H9 (cell line): ENCODE measurements at regions not wholly inside any gene's neighbourhood (a gene's known extent, or its start where the extent isn't known, plus 50 kb on each side); places are given as distances from the start of the nearest gene placed in this dataset.

Experiments
- DNase-seq: peaks from one replicate; pipeline ENCODE4 v3.0.0-alpha.2; 2017
- H2AFZ ChIP-seq: one replicate; pipeline ENCODE4 v1.6.1; 2013; ENCODE audit warnings: mild to moderate bottlenecking, low read length, control low read depth, moderate library complexity
- H2AK5ac ChIP-seq: 2 replicates; pipeline ENCODE4 v1.6.1; 2013; ENCODE audit warnings: low read length, control low read depth, mixed read lengths; ENCODE audit not compliant: insufficient read length
- H2BK120ac ChIP-seq: one replicate; pipeline ENCODE4 v1.6.1; 2013; ENCODE audit warnings: low read depth, mild to moderate bottlenecking, low read length, control low read depth, inconsistent platforms; ENCODE audit not compliant: poor library complexity, severe bottlenecking
- H2BK12ac ChIP-seq: 2 replicates; pipeline ENCODE4 v1.6.1; 2013; ENCODE audit warnings: low read length, control low read depth, mixed read lengths, low read depth; ENCODE audit not compliant: insufficient read length
- H2BK15ac ChIP-seq: 2 replicates; pipeline ENCODE4 v1.6.1; 2013; ENCODE audit warnings: low read depth, low read length, control low read depth
- H2BK20ac ChIP-seq: one replicate; pipeline ENCODE4 v1.6.1; 2013; ENCODE audit warnings: low read depth, mild to moderate bottlenecking, low read length, control low read depth, inconsistent platforms; ENCODE audit not compliant: poor library complexity, severe bottlenecking
- H2BK5ac ChIP-seq: 2 replicates; pipeline ENCODE4 v1.6.1; 2013; ENCODE audit warnings: low read length, control low read depth, mixed read lengths; ENCODE audit not compliant: insufficient read length
- H3K14ac ChIP-seq: 2 replicates; pipeline ENCODE4 v1.6.1; 2013; ENCODE audit warnings: low read length, control low read depth; ENCODE audit not compliant: insufficient read depth
- H3K18ac ChIP-seq: 2 replicates; pipeline ENCODE4 v1.6.1; 2013; ENCODE audit warnings: low read depth, mild to moderate bottlenecking, mixed read lengths, low read length, control low read depth; ENCODE audit not compliant: insufficient read length
- H3K23ac ChIP-seq: 2 replicates; pipeline ENCODE4 v1.6.1; 2013; ENCODE audit warnings: low read length, control low read depth, mixed read lengths, low read depth; ENCODE audit not compliant: insufficient read length
- H3K23me2 ChIP-seq: 2 replicates; pipeline ENCODE4 v1.6.1; 2013; ENCODE audit warnings: low read depth, mild to moderate bottlenecking, mixed read lengths, low read length, control low read depth; ENCODE audit not compliant: insufficient read length, poor library complexity, severe bottlenecking
- H3K27ac ChIP-seq: 2 replicates; pipeline ENCODE4 v1.5.1; 2013; ENCODE audit warnings: low read length, control low read depth, mixed read lengths, low read depth; ENCODE audit not compliant: insufficient read length
- H3K27me3 ChIP-seq: 2 replicates; pipeline ENCODE4 v1.6.1; 2013; ENCODE audit warnings: low read length, control low read depth, inconsistent platforms; ENCODE audit not compliant: insufficient read depth
- H3K4ac ChIP-seq: 2 replicates; pipeline ENCODE4 v1.6.1; 2013; ENCODE audit warnings: low read depth, mild to moderate bottlenecking, control low read depth, inconsistent platforms, low read length, moderate library complexity
- H3K4me1 ChIP-seq: 2 replicates; pipeline ENCODE4 v1.6.1; 2013; ENCODE audit warnings: low read length, control low read depth, inconsistent platforms; ENCODE audit not compliant: insufficient read depth
- H3K4me2 ChIP-seq: 2 replicates; pipeline ENCODE4 v1.6.1; 2013; ENCODE audit warnings: low read length, control low read depth, mixed read lengths; ENCODE audit not compliant: insufficient read length, insufficient read depth
- H3K56ac ChIP-seq: 2 replicates; pipeline ENCODE4 v1.6.1; 2013; ENCODE audit warnings: low read depth, mild to moderate bottlenecking, mixed read lengths, low read length, control low read depth; ENCODE audit not compliant: insufficient read length
- H3K79me1 ChIP-seq: 2 replicates; pipeline ENCODE4 v1.6.1; 2013; ENCODE audit warnings: low read depth, mild to moderate bottlenecking, moderate library complexity, low read length, control low read depth, inconsistent platforms; ENCODE audit not compliant: insufficient read depth, poor library complexity, severe bottlenecking
- H3K79me2 ChIP-seq: 2 replicates; pipeline ENCODE4 v1.6.1; 2013; ENCODE audit warnings: low read length, control low read depth, inconsistent platforms; ENCODE audit not compliant: insufficient read depth
- H3K9ac ChIP-seq: 2 replicates; pipeline ENCODE4 v1.6.1; 2013; ENCODE audit warnings: low read length, control low read depth, mixed read lengths; ENCODE audit not compliant: insufficient read length; ENCODE audit errors: extremely low read depth
- H3K9me3 ChIP-seq: one replicate; pipeline ENCODE4 v1.6.1; 2013; ENCODE audit warnings: low read depth, low read length, inconsistent platforms; ENCODE audit not compliant: control insufficient read depth
- H3T11ph ChIP-seq: one replicate; pipeline ENCODE4 v1.6.1; 2013; ENCODE audit warnings: mild to moderate bottlenecking, low read length, control low read depth, inconsistent platforms
- H4K20me1 ChIP-seq: one replicate; pipeline ENCODE4 v1.6.1; 2013; ENCODE audit not compliant: control insufficient read depth, insufficient read length, insufficient read depth
- H4K5ac ChIP-seq: 2 replicates; pipeline ENCODE4 v1.6.1; 2013; ENCODE audit warnings: low read depth, mild to moderate bottlenecking, mixed read lengths, low read length, control low read depth; ENCODE audit not compliant: insufficient read length
- H4K8ac ChIP-seq: replicated peaks from 2 replicates; pipeline ENCODE4 v1.6.1; 2013; ENCODE audit warnings: low read length, control low read depth, mixed read lengths, low read depth; ENCODE audit not compliant: insufficient read length
- H4K91ac ChIP-seq: 2 replicates; pipeline ENCODE4 v1.6.1; 2013; ENCODE audit warnings: low read depth, mild to moderate bottlenecking, moderate library complexity, mixed read lengths, low read length, control low read depth; ENCODE audit not compliant: insufficient read length
- H3K27ac Mint-ChIP-seq, 3 experiments: 2 replicates in 2 of 3; 3 replicates in 1 of 3; pipeline ENCODE4 v1.8.0; 2020 to 2021; ENCODE audit warnings: mixed read lengths in 3 of 3, mild to moderate bottlenecking in 1 of 3, moderate library complexity in 1 of 3
- H3K27me3 Mint-ChIP-seq: 2 replicates; pipeline ENCODE4 v1.8.0; 2021; ENCODE audit warnings: low read depth, mild to moderate bottlenecking, moderate library complexity, mixed read lengths
- H3K36me3 Mint-ChIP-seq, 3 experiments: 2 replicates in 2 of 3; 3 replicates in 1 of 3; pipeline ENCODE4 v1.8.0; 2020 to 2021; ENCODE audit warnings: low read depth in 3 of 3, mixed read lengths in 3 of 3; ENCODE audit not compliant: insufficient read depth in 1 of 3
- H3K4me1 Mint-ChIP-seq, 2 experiments: 2 replicates each; pipeline ENCODE4 v1.8.0; 2020; ENCODE audit warnings: mixed read lengths in 2 of 2
- H3K4me3 Mint-ChIP-seq, 2 experiments: 2 replicates in 1 of 2; 3 replicates in 1 of 2; pipeline ENCODE4 v1.8.0; 2020 to 2021; ENCODE audit warnings: mild to moderate bottlenecking in 2 of 2, mixed read lengths in 2 of 2, moderate library complexity in 1 of 2
- H3K9me3 Mint-ChIP-seq, 2 experiments: 2 replicates in 1 of 2; 3 replicates in 1 of 2; pipeline ENCODE4 v1.8.0; 2020; ENCODE audit warnings: mild to moderate bottlenecking in 2 of 2, mixed read lengths in 2 of 2, moderate library complexity in 1 of 2
- WGBS: extraction: QIAGEN DNeasy Blood & Tissue Kit; methylation state at CpG from one replicate; pipeline ENCODE4 v1.1.7; 2013; ENCODE audit warnings: missing lambda C conversion rate, low lambda C conversion rate, mixed read lengths; ENCODE audit not compliant: insufficient read length; ENCODE audit errors: extremely low coverage; 5-methylcytosine and 5-hydroxymethylcytosine counted together
- TF ChIP-seq, protein P1 (sequence below): fragments of 200-600 bp; sonication (generic); conservative IDR thresholded peaks from 3 replicates; pipeline ENCODE4 v1.8.0; 2021; ENCODE audit warnings: antibody characterized with exemption, mild to moderate bottlenecking

DNA sequence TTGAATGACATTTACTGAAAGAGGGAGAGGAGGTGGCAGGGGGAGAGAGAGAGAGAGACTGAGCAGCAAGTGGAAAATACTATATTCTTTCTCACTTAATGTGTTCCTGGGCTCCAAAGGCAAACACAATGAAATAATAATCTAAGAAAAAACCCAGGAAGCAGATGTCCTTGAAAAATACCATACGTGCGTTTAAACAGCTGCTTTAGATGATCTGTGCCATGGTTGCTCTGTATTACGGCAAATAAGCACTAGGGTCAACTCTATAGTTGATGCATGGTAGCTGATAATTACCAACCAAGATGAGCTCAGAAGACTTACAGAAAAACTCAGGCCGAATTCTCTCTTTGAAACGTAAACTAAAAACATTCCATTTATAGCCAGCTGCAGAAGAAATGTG lies 410.3 kb upstream of the TBL1XR1 start:
- Mint-ChIP-seq H3K4me1 (peaks cover 47 to 54% of the 10 kb centered on the region in 2 experiments), H3K4me3 (no peak overlapping the region), H3K27me3 (no peaks in the 10 kb centered on the region), H3K9me3 (peaks cover 7 to 9% of the 10 kb centered on the region in 2 experiments), H3K36me3 (peaks cover 0 to 9% (median 4%) of the 10 kb centered on the region in 3 experiments; a peak in 4 of 7 replicates), H3K27ac (no peak overlapping the region)
- Histone ChIP-seq H3K27me3 (no peaks in the 10 kb centered on the region), H3K18ac (no peak overlapping the region), H2AFZ (no peak overlapping the region), H2BK12ac (no peak overlapping the region), H3K14ac (no peak overlapping the region), H3K56ac (no peak overlapping the region), H2AK5ac (no peak overlapping the region), H3K79me1 (no peaks in the 10 kb centered on the region), H3K4me1 (peaks cover 16% of the 10 kb centered on the region), H3K23ac (no peak overlapping the region), H4K91ac (no peak overlapping the region), H4K5ac (no peak overlapping the region), H2BK120ac (no peak overlapping the region), H3T11ph (no peak overlapping the region), H2BK15ac (no peak overlapping the region), H2BK20ac (no peak overlapping the region), H3K4ac (no peak overlapping the region), H3K27ac (no peak overlapping the region), H4K8ac (no peak overlapping the region), H2BK5ac (no peak overlapping the region), H4K20me1 (no peaks in the 10 kb centered on the region), H3K4me2 (no peak overlapping the region), H3K79me2 (no peaks in the 10 kb centered on the region), H3K9ac (no peak overlapping the region), H3K23me2 (no peaks in the 10 kb centered on the region), H3K9me3 (no peaks in the 10 kb centered on the region)
- TF ChIP-seq, protein P1, sequence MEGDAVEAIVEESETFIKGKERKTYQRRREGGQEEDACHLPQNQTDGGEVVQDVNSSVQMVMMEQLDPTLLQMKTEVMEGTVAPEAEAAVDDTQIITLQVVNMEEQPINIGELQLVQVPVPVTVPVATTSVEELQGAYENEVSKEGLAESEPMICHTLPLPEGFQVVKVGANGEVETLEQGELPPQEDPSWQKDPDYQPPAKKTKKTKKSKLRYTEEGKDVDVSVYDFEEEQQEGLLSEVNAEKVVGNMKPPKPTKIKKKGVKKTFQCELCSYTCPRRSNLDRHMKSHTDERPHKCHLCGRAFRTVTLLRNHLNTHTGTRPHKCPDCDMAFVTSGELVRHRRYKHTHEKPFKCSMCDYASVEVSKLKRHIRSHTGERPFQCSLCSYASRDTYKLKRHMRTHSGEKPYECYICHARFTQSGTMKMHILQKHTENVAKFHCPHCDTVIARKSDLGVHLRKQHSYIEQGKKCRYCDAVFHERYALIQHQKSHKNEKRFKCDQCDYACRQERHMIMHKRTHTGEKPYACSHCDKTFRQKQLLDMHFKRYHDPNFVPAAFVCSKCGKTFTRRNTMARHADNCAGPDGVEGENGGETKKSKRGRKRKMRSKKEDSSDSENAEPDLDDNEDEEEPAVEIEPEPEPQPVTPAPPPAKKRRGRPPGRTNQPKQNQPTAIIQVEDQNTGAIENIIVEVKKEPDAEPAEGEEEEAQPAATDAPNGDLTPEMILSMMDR: no peak
- no CpG with 5 or more reads among the region's 5 CpGs for WGBS
- no peak for DNase-seq
